GM23338 (cell line): ENCODE measurements at regions not wholly inside any gene's neighbourhood (a gene's known extent, or its start where the extent isn't known, plus 50 kb on each side); places are given as distances from the start of the nearest gene placed in this dataset.

Experiments
- CREB1 ChIP-seq: fragments of 250-450 bp; sonication (Bioruptor Pico); IDR thresholded peaks from 2 replicates; pipeline ENCODE4 v1.5.0; 2020; ENCODE audit warnings: low read depth, mild to moderate bottlenecking, moderate library complexity
- EZH2 ChIP-seq: fragments of 200-600 bp; sonication (generic); IDR thresholded peaks from one replicate; pipeline ENCODE4 v1.8.0; 2017; ENCODE audit warnings: antibody characterized with exemption, mild to moderate bottlenecking, low read depth; ENCODE audit not compliant: unreplicated experiment
- EZH2phosphoT487 ChIP-seq: fragments of 200-600 bp; sonication (generic); IDR thresholded peaks from one replicate; pipeline ENCODE4 v1.8.1; 2018; ENCODE audit warnings: antibody characterized with exemption; ENCODE audit not compliant: unreplicated experiment
- JUNB ChIP-seq: IDR thresholded peaks from one replicate; pipeline ENCODE4 v1.6.1; 2016; ENCODE audit warnings: antibody characterized with exemption; ENCODE audit not compliant: unreplicated experiment
- NANOG ChIP-seq: IDR thresholded peaks from 2 replicates; pipeline ENCODE4 v1.6.1; 2016; ENCODE audit warnings: antibody characterized with exemption, borderline replicate concordance
- POLR2AphosphoS5 ChIP-seq: IDR thresholded peaks from 2 replicates; pipeline ENCODE4 v1.6.1; 2016; ENCODE audit warnings: antibody characterized with exemption, low read depth
- STAT1 ChIP-seq: IDR thresholded peaks from one replicate; pipeline ENCODE4 v1.6.1; 2016; ENCODE audit warnings: antibody characterized with exemption; ENCODE audit not compliant: unreplicated experiment
- ZNF114 ChIP-seq: fragments of 250-450 bp; sonication (Bioruptor Pico); IDR thresholded peaks from 2 replicates; pipeline ENCODE4 v1.5.0; 2020; ENCODE audit warnings: mild to moderate bottlenecking, moderate library complexity
- ZNF331 ChIP-seq: fragments of 250-450 bp; sonication (Bioruptor Pico); IDR thresholded peaks from 2 replicates; pipeline ENCODE4 v1.5.0; 2020; ENCODE audit warnings: low read depth, mild to moderate bottlenecking, moderate library complexity
- TF ChIP-seq, protein P1 (sequence below), 2 experiments: fragments of 200-600 bp in 1 of 2; sonication (generic) in 1 of 2; conservative IDR thresholded peaks; 2 replicates each; pipeline versions ENCODE4 v1.5.1 to v1.6.1; 2016 to 2017; ENCODE audit warnings: antibody characterized with exemption in 2 of 2, low read depth in 2 of 2, mild to moderate bottlenecking in 2 of 2, moderate library complexity in 1 of 2
- TF ChIP-seq, protein P2 (sequence below): IDR thresholded peaks from 2 replicates; pipeline ENCODE4 v1.6.1; 2016; ENCODE audit warnings: antibody characterized with exemption
- TF ChIP-seq, protein P3 (sequence below): IDR thresholded peaks from one replicate; pipeline ENCODE4 v1.6.1; 2018; ENCODE audit warnings: antibody characterized with exemption; ENCODE audit not compliant: unreplicated experiment
- TF ChIP-seq, protein P4 (sequence below): fragments of 250-450 bp; sonication (Bioruptor Pico); IDR thresholded peaks from 2 replicates; pipeline ENCODE4 v1.5.0; 2020; ENCODE audit warnings: mild to moderate bottlenecking, moderate library complexity

DNA sequence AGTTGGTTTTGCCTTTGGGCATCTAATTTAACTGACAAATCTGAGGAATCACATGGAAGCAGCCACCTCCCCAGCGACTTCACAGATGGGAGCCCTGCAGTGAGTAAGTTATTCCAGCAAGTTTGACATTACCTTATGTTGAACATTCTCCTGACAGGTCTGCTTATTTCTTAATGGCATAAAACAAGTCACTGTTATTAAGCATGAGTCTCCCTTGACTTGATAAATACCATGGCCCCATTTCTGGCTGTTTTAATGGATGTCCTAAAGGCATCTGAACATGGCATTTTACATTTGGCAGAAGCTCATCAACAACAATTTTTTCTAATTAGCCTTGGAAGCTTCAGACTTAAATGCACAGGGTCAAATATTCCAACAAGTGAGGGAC lies 92.6 kb upstream of the CREB1 start:
- TF ChIP-seq, protein P1, sequence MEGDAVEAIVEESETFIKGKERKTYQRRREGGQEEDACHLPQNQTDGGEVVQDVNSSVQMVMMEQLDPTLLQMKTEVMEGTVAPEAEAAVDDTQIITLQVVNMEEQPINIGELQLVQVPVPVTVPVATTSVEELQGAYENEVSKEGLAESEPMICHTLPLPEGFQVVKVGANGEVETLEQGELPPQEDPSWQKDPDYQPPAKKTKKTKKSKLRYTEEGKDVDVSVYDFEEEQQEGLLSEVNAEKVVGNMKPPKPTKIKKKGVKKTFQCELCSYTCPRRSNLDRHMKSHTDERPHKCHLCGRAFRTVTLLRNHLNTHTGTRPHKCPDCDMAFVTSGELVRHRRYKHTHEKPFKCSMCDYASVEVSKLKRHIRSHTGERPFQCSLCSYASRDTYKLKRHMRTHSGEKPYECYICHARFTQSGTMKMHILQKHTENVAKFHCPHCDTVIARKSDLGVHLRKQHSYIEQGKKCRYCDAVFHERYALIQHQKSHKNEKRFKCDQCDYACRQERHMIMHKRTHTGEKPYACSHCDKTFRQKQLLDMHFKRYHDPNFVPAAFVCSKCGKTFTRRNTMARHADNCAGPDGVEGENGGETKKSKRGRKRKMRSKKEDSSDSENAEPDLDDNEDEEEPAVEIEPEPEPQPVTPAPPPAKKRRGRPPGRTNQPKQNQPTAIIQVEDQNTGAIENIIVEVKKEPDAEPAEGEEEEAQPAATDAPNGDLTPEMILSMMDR (conservative IDR thresholded peaks at IDR 0.05; ENCODE audit: low read depth in 2 of 2): no peak
- no peak for TF ChIP-seq EZH2
- TF ChIP-seq POLR2AphosphoS5: no peak
- TF ChIP-seq, protein P2, sequence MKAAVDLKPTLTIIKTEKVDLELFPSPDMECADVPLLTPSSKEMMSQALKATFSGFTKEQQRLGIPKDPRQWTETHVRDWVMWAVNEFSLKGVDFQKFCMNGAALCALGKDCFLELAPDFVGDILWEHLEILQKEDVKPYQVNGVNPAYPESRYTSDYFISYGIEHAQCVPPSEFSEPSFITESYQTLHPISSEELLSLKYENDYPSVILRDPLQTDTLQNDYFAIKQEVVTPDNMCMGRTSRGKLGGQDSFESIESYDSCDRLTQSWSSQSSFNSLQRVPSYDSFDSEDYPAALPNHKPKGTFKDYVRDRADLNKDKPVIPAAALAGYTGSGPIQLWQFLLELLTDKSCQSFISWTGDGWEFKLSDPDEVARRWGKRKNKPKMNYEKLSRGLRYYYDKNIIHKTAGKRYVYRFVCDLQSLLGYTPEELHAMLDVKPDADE: no peak
- no peak for TF ChIP-seq NANOG
- TF ChIP-seq EZH2phosphoT487: no peak
- TF ChIP-seq, protein P3, sequence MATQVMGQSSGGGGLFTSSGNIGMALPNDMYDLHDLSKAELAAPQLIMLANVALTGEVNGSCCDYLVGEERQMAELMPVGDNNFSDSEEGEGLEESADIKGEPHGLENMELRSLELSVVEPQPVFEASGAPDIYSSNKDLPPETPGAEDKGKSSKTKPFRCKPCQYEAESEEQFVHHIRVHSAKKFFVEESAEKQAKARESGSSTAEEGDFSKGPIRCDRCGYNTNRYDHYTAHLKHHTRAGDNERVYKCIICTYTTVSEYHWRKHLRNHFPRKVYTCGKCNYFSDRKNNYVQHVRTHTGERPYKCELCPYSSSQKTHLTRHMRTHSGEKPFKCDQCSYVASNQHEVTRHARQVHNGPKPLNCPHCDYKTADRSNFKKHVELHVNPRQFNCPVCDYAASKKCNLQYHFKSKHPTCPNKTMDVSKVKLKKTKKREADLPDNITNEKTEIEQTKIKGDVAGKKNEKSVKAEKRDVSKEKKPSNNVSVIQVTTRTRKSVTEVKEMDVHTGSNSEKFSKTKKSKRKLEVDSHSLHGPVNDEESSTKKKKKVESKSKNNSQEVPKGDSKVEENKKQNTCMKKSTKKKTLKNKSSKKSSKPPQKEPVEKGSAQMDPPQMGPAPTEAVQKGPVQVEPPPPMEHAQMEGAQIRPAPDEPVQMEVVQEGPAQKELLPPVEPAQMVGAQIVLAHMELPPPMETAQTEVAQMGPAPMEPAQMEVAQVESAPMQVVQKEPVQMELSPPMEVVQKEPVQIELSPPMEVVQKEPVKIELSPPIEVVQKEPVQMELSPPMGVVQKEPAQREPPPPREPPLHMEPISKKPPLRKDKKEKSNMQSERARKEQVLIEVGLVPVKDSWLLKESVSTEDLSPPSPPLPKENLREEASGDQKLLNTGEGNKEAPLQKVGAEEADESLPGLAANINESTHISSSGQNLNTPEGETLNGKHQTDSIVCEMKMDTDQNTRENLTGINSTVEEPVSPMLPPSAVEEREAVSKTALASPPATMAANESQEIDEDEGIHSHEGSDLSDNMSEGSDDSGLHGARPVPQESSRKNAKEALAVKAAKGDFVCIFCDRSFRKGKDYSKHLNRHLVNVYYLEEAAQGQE: no peak
- TF ChIP-seq ZNF331 (CRISPR knock-in tag): no peak
- TF ChIP-seq JUNB: no peak
- TF ChIP-seq STAT1: no peak
- no peak for TF ChIP-seq CREB1
- no peak for TF ChIP-seq ZNF114 (CRISPR knock-in tag)
- TF ChIP-seq, protein P4, sequence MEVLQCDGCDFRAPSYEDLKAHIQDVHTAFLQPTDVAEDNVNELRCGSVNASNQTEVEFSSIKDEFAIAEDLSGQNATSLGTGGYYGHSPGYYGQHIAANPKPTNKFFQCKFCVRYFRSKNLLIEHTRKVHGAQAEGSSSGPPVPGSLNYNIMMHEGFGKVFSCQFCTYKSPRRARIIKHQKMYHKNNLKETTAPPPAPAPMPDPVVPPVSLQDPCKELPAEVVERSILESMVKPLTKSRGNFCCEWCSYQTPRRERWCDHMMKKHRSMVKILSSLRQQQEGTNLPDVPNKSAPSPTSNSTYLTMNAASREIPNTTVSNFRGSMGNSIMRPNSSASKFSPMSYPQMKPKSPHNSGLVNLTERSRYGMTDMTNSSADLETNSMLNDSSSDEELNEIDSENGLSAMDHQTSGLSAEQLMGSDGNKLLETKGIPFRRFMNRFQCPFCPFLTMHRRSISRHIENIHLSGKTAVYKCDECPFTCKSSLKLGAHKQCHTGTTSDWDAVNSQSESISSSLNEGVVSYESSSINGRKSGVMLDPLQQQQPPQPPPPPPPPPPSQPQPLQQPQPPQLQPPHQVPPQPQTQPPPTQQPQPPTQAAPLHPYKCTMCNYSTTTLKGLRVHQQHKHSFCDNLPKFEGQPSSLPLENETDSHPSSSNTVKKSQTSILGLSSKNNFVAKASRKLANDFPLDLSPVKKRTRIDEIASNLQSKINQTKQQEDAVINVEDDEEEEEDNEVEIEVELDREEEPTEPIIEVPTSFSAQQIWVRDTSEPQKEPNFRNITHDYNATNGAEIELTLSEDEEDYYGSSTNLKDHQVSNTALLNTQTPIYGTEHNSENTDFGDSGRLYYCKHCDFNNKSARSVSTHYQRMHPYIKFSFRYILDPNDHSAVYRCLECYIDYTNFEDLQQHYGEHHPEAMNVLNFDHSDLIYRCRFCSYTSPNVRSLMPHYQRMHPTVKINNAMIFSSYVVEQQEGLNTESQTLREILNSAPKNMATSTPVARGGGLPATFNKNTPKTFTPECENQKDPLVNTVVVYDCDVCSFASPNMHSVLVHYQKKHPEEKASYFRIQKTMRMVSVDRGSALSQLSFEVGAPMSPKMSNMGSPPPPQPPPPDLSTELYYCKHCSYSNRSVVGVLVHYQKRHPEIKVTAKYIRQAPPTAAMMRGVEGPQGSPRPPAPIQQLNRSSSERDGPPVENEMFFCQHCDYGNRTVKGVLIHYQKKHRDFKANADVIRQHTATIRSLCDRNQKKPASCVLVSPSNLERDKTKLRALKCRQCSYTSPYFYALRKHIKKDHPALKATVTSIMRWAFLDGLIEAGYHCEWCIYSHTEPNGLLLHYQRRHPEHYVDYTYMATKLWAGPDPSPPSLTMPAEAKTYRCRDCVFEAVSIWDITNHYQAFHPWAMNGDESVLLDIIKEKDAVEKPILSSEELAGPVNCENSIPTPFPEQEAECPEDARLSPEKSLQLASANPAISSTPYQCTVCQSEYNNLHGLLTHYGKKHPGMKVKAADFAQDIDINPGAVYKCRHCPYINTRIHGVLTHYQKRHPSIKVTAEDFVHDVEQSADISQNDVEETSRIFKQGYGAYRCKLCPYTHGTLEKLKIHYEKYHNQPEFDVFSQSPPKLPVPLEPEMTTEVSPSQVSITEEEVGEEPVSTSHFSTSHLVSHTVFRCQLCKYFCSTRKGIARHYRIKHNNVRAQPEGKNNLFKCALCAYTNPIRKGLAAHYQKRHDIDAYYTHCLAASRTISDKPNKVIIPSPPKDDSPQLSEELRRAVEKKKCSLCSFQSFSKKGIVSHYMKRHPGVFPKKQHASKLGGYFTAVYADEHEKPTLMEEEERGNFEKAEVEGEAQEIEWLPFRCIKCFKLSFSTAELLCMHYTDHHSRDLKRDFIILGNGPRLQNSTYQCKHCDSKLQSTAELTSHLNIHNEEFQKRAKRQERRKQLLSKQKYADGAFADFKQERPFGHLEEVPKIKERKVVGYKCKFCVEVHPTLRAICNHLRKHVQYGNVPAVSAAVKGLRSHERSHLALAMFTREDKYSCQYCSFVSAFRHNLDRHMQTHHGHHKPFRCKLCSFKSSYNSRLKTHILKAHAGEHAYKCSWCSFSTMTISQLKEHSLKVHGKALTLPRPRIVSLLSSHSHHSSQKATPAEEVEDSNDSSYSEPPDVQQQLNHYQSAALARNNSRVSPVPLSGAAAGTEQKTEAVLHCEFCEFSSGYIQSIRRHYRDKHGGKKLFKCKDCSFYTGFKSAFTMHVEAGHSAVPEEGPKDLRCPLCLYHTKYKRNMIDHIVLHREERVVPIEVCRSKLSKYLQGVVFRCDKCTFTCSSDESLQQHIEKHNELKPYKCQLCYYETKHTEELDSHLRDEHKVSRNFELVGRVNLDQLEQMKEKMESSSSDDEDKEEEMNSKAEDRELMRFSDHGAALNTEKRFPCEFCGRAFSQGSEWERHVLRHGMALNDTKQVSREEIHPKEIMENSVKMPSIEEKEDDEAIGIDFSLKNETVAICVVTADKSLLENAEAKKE (CRISPR knock-in tag): no peak
